NCI-H1436 treated with DMSO at 0.1 percent for 48 hours (cell line): ENCODE measurements at regions not wholly inside any gene's neighbourhood (a gene's known extent, or its start where the extent isn't known, plus 50 kb on each side); places are given as distances from the start of the nearest gene placed in this dataset.

ENCODE experiments used
- DNase-seq: peaks from one replicate; lab custom pipeline; 2025; lab: John Stamatoyannopoulos, UW

DNA sequence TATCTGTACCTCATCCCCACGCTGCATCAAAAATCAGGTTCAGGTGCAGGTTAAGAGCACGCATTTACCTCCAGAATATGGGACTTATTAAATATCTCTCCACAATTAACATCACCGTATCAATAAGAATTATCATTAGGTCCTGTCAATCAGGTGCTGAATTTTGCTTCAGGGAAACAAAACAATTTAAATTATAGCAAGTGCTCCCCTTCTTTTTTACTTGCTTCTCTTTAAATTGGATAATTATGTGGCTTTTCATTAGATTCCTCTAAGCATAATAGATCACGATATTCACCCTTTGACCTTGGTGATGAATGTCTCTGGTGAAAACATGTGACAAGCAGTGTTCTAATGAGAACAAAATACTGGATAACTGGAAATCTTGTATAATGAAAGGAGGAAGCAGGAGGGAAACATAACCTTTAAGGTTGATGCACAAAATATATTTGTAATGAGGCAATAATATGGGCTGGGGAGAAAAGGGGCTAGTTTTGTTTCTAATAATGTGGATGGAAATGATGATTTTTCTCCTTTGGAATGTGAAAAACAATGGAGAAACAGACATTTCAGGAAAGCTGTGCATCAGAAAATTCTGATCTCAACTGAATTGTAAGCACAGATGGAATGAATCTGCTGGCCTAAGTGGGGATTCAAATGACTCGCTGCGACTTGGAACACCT, 166.9 kb downstream of the SNX10 start:
- DNase-seq: no peak

DNA sequence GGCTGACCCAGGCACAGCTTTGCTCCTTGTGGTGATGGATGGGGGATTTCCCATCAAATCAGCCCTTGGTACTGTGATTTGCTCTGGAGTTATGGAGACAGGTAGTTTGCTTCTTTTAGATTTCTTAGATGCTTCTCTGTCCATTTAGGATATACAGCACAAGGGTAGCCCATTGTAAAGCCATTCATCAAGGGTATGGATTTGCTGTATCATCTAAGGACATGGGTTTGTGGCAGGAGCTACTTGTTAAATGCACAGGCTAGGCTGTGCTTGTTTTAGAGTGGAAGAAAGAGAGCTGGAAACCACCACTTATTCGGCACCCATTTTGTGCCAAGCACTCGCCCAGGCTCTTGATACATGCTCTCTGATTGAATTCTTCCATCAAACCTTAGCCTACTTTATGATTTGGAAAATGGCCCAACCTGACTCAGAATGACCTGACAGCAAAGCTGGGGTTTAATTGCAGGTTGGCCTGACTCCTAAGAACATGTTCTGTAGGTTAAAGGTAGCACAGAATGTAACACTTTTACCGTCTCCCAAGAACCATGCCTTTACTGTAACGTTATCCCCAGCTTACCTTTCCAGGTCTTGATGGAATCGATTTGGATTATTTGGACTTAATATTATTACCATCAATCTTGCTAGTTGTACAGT, 168.0 kb downstream of the SNX10 start:
- no peak for DNase-seq

DNA sequence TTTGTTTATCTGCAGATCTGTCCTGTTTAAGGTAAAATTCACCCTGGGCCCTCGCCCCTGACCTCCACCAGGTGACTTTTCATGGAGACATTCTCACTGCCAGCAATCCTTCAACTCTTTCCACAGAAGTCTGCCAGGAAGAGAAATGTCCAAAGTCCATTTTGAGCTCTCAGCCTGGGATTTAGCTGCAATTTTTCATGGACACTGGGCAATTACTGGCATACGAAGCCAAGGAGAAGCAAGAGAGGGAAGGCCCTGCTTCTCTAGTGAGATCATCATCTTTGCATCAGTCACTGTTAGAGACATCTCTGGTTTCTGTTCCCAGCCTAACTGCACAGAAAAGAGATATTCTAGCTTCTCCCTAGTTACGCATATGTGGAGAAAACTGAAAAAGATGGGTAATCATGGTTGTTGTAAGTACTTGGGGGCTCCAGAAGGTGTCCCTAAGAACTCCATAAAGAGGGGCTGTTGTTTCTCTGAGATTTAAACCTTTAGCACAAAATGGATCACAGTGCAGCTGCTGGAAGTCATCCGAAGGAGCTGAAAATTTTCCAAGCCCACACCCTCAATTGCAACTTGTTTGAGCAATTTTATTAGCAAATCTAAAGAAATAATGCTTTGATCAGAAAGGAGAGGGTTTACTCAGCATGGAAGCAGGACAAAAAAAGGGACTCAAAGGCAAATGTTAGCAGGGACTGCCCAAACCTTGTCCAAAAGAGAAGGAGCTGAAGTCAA, 168.9 kb downstream of the SNX10 start:
- DNase-seq: no peak

DNA sequence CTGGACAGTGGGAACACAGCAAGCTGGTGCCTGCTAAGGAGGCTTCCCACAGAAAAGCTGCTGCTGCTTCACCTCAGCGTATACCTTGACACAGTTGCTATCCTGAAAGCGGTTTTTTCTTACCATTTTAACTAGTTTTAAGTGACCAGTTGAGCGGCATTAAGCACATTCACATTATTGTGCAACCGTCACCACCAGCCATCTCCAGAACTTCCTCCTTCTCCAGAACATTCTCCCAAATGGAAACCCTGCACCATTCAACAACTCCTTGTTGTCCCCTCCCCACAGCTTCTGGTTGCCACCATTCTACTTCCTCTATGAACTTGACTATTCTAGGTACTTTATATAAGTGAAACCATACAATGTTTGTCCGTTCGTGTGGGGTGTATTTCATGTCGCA, 169.9 kb downstream of the SNX10 start:
- no peak for DNase-seq

DNA sequence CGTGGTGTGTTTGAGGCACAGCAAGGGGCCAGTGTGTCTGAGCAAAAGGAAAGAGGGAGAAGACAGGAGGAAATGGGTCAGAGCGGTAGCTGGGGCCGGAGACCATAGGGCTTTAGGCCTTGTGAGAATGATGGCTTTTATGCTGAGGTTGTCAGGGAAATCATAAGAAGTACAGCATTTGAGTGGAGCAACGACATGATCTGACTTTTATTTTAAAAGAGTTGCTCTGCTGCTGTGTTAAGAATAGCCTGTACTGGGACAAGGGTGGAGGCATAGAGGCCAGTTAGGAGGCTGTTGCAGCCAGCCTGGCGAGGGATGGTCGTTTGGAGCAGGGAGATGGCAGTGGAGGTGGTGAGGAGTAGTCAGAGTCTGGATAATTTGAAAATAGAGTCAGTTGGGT, 174.3 kb downstream of the SNX10 start:
- DNase-seq: no peak

DNA sequence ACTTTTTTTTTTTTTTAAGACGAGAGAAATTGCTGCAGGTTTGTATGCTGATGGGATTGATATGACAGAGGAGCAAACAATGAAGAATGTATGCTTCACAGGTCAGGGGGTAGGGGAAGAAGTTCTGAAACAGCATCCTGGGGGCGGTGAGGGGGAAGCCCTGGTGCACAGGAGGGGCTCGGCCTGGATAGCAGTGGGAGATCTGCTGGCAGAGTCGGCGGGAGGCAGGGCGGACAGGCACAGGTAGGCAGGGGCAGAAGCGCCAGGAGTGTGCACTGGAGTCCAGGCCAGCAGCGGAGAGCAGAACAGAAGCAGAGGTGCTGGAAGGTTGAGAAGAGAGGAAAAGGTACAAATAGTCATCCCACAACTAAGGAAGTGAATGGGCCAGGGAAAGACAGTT, 175.4 kb downstream of the SNX10 start:
- DNase-seq: no peak

DNA sequence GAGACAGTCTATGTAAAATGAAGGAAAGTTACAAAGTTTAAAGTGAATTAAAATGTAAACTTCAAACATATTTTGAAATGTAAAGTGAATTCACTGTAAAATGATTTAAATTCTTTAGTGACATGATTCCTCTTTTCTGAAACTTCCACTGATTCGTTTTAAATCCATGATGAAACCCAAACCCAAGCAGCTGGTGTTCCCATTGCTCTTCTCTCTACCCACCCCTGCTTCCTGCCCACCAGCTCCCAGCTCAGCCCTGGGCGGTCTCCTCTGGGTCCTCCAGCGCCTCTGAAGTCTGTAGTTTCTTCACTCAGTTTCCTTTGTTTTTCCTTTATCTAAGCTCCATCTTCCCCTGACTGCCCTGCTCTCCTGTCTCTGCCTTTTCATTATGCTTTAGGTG, 175.9 kb downstream of the SNX10 start:
- DNase-seq: no peak

DNA sequence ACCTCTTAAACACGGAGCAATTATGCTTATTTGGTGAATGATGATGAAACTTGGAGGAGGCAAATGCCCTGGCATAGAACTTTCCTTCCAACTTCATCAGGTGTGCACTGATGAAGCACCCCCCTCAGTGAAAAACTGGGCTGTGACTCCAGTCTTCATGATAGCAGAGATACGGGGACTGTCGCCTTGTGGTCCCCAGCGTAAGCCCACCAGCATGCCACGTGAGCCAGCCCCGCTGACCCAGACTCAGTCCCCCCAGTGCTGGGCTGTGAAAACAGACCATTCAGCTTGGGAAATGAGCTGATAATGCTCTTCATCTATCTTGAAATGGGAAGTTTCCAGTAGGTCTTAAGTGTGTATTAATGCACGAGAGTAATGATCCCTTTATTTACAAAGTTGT, 177.0 kb downstream of the SNX10 start:
- DNase-seq: no peak

DNA sequence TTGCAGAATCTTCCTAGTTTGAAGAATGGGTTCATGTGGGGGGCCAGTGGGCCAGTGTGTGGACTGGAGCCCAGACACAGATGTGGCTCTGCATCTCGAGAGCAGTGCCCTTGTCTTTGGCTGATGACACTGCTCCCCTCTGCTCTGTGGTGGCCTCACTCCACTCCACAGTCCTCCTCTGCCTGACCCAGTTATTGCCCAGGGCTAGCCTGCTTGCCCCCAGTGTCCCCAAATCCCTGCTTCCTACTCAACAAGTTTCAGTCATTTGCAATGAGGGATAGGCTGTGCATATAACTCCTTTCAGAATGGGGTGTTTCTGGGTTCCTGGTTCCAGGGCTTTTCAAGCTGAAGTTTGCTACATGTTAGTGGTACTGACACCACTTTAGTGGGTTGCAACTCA, 177.5 kb downstream of the SNX10 start:
- DNase-seq: no peak

DNA sequence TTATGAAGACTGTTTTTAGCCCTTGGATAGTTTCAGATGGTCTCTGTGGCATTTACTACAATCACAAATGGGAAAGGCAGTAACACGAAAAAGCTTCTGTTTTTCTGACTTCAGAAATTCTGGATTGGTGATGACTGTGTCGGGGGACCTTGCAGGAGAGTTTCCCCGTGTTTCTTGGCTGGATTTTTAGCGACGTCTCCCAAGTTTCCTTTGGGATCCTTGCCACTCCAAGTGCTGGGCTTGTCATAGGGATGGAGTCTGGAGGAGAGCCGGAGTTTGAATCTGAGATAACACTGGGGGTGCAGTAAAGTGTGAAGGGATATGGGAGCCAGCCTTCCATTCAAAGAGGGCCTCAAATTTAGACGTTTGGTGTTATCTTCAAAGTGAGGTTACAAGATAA, 179.0 kb downstream of the SNX10 start:
- DNase-seq: no peak

DNA sequence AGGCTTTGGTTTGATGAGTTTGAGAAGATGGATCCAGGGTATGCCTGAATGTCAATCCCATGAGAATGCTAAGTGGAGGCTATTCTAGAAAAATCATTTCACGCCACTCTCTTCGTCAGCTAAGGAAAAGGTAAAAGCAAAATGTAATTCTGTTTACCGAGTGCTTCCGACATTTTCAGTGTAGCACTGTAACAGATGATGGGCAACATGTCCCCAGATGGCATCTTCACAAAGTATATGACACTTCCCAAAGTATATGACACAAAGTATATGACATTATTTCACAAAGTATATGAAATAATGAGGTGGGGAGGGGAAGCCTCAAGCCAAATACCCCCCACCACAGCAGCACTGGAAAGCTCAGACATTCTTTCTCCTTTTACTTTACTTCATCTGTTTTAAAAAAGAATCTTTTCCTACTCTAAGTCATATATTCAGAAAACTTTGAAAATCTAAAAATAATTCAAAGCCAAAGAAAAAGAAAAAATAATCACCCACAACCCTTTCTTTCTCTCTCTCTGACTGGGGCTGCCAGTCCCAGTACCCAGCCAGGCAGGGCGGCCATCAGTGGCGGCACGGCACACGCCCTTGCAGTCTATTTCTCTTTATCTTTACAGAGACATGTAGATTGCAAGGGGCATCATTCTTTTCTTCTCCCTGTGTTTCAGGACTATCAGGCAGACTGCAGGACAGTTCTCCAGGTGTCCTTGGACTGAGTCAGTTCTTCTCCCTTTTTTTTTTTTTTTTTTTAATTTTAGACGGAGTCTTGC, 179.8 kb downstream of the SNX10 start:
- no peak for DNase-seq

DNA sequence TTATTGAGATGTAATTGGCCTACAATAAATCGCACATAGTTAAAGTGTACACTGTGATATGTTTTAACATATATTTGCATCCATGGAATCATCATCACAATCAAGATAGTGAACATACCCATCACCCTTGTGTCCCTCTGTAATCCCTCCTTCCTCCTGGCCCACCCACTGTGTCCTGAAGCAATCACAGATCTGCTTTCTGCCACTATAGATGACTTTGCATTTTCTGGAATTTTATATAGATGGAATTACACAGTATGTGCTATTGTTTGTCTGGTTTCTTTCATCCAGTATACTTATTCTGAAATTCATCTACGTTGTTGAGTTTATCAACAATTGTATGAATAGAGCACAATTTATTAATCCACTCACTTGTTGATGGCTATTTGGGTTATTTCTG, 181.3 kb downstream of the SNX10 start:
- DNase-seq: no peak

DNA sequence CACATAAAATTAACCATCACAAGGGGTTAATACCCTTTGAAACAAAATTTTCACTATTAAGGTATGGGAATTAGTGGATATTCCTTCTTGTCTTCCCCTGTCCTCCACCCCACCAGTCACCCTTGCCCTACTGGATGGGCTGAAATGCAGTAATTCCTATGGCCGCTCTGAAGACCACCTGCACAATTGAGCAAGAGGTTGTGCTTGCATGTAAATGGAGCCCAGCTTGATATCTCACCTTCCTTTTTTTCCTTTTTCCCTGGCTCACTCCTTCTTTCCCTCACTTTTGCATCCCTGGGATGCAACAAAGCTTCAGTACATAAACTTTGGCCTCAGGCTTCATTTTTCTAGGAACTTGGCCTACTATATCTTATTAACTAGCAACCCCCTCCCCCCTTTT, 184.6 kb downstream of the SNX10 start:
- DNase-seq: no peak

DNA sequence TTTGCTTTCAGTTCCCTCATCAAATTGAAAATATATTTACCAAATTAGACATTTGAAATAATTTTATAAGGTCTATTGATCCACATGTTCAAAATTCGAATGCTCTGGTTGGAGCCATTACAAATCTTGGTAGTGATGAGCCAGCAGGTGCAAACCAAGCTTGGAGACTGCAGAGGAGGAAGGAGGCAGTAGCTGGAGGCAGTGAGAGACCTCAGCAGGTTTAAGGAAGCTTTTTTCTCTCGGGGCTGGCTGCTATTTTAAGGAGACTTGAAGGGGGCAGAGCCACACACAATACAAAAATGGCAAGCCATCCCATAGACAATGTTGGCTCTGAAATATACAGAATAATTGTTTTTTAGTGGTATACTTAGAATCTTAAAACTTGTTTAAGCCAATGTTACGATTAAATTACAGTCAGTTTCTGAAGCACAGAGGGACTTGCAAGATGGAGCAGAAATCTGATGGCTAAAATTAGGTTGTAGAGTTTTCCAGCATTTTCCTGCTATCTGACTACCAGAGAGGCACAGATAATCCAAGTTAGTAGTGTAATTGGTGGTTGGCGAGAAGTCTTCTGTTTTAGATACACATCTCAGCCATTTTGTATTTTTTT, 185.8 kb downstream of the SNX10 start:
- DNase-seq: no peak

DNA sequence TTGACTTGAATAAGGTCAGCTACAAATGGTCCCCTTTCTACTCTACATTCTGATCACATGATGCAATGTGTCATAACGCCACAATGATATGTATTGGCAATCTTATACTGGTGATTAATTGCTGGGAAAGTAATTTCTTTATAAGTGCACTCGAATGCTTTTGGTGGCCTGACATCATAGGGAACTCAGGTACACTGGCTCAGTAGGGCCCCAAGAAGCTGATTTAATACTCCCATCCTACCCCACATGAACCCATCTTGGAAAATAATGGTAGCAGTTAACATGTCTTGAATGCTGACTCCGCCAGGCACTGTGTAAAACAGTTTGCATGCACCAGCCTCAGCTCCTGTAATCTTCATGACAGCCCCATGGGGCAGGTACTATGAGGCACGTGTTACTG, 186.9 kb downstream of the SNX10 start:
- DNase-seq: no peak

DNA sequence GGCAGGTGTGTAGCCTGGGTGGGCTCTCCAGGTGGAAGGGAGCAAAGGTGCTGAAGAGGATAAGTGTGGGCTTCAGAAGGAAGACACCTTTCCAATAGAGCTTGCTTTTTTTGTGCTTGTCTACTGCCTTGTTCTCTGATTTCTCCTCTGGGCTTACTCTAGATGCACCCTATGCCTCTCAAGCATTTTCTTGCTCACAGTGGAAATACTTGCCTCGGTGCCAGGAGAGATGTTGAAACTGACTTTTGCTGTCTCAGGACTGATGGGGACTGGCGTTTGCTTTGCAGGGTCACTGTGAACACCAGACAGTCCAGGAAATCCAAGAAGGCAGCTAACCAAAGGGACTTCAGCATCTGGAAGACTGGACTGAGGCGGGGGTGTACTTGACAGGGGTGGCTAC, 187.9 kb downstream of the SNX10 start:
- no peak for DNase-seq

DNA sequence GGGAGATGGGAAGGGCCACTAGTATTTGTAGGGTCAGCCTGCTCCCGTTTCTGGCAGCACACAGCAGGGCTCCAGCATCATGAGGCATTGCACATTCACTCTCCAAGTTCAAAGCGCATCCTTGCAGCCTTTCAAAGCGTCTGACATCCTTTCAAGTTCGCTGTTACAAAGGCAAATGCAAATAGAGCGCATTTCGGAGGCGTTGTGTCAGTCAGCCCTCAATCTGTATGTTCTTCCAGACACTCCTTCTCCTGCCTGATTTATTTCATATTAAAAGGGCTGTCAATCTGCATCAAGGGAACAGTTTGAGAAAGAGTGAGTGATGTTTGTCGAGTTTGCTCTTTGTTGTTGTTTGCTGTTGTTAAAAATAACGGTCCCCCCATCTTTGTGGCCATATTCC, 188.5 kb downstream of the SNX10 start:
- DNase-seq: no peak

DNA sequence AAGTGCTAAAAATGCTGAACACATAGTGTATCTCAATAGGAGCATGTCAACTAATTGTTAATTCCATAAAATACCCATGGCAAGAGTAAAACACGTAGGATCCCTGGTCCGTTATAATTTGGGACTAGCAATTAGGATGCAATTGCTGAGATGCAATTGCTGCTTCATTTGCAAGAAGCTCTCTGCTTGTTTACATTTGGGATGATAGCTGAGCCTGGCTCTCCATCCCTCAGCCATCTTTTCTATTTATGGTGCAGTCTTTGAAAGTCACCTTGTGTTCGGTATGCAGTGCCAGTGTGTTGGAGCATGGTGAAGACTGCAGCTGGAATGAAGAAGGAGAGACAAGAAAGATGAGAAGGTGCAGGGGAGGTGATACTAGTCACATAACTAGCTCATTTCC, 191.3 kb downstream of the SNX10 start:
- DNase-seq: no peak

DNA sequence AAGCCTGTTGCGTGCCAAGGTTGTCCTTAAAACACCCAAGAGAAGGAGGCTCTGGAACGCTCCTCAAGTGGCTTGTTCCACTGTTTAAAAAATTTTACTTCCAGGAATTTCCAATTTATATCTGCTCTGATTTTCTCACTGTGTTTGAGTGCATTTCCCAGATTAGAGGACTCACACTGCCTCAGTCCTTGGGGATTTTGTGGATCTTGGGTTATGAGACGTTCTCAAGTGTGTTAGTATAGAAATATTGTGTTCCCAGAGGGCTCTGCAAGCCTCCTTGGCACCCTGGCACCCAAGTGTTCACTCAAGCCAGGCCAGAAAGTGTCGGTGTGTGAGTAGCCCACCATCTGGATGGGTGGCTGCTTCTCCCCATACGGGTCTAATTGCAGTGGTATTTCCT, 192.2 kb downstream of the SNX10 start:
- DNase-seq: no peak

DNA sequence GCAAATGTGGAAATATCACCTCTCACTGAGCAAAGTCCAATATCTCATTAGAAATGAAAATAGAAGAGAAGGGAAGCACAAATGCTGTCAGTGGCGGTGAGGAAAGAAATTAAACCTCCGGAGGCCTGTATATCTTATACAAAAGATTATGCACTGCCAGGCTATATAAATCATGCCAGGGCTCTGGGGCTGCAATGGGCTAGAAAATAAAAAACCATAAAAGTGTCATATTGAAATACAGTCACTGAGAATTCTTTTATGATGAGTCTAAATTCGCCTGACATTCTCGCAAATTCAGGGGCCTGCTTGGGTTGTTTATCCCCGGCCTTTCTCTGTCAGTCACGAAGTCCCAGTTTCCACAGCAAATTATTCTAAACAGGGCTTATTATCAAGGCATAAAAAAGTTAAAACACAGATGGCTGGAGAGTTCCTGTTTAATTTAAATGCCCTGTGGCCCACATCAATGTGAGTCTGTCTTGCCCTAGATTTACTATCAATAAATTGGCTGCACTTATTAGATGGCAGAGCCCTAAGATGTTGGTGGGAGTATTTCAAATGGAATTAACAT, 193.8 kb downstream of the SNX10 start:
- DNase-seq: no peak

DNA sequence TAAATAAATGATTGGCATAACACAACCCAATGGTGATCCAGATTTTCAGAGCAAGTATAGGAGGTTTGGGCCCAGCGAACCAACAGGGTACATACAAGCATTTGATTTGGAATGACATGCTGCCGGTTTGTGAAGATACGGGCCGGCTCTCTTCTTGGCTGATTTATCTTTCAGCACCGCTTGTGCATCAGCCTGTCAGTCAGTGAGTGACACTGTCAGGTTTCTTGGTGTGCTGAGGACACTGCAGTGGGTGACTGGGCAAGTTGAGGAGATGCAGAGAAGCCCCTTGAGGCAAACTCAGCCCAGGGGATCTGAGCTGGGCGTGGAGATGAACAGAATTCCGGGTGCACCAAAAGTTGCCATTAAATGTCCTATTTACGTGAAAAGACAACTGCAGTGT, 194.5 kb downstream of the SNX10 start:
- DNase-seq: no peak
